MV-4-11 (cell line): ENCODE measurements at regions not wholly inside any gene's neighbourhood (a gene's known extent, or its start where the extent isn't known, plus 50 kb on each side); places are given as distances from the start of the nearest gene placed in this dataset.
"Not testable (repeated sequence)": the region's sequence is repeated elsewhere in the genome, so short reads cannot be mapped to it uniquely, and the experiment has no call there.

ENCODE experiments used
- DNase-seq: peaks from one replicate; lab custom pipeline; 2025; lab: John Stamatoyannopoulos, UW

DNA sequence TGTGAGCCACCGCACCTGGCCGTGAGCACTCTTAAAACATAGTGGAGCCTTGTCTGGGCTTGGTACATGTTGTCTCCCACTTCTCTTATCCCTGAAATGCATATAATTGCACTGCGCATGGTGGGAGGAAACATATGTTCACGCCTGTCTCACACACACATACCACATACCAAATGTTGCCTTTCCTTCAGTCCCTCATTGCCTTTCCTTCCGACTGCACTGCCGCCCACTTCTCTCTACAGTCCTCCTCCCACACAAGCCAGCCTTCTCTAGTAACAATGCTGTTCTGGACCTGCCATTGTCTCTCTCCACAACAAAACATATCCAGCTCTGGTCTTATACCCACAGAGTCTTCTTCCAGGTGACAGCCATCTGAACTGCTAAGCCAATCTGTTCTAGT lies 88.3 kb upstream of the PTHLH start:
- no peak for DNase-seq

DNA sequence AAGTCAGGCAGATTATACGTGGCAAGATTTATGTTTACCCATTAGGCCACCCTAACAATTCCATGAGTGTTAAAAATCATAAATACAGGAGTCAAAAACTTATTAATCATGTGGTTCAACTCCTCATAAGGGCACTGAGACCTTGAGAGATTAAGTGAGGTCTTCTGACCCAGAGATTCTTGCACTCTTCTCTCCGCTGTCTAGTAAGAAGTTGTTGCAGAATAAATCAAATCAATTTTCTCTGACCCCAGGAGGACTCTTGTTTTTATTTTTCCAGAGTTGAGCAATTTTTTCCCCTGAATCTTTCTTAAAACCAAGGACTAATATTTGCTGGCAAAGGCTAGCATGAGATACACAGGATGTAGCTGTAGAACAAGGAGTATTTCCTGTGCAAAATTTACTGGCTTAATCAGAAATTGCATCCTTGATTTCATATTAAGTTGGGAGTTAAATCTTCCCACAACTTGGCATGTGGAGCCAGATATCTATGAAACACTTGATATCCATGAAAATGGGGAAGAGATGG lies 90.9 kb upstream of the PTHLH start:
- no peak for DNase-seq

DNA sequence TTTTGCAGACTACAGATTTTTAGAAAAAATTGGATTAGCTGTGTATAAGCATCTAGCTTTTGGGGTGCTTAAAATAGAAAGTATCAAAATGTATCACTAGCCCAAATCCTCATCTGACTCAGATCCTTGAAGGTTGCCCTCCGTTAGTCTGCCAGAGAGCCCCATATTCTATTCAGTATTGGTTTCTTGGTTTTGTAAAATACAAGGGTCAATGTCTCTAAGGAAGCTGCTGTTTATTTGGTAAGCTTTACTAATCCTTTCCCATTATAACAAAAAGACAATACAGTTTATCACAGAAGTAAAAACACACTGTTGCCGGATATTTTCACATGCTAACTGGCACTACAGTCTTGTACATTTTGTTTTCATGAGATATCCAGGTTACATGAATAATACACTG lies 92.8 kb upstream of the PTHLH start:
- no peak for DNase-seq

DNA sequence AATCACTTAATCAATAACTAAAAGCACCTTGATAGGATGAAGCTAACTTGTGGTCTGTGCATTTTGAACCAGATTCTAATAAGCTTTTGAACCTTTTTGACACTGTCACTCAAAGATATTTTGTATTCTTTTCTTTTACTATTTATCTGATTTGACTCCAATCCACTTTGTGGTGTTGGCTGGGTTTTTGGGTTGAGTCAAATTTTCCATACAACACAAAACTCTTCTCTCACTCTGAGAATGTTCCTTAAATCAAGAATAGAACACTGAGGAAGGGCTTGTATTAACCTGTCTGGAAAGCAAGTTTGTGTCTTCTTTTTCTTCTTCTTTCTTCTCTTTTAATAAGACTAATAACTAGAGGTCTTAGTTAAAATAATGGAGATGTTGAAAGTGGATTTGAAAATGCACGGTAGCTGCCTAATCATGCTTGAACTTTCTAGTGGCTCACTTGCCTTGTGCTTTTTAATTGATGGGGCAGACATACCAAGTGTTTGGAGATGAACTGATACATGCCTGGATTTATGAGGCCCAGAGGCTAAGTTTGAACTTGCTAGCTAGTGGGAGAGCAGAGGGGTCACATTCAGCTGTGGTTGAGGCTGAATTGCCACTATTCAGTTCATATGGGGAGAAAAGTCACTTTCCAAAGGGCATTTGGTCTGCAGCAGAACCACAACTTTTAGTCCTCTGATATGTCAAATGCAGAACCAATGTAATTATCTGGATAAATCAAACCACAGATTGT lies 93.5 kb upstream of the PTHLH start:
- no peak for DNase-seq

DNA sequence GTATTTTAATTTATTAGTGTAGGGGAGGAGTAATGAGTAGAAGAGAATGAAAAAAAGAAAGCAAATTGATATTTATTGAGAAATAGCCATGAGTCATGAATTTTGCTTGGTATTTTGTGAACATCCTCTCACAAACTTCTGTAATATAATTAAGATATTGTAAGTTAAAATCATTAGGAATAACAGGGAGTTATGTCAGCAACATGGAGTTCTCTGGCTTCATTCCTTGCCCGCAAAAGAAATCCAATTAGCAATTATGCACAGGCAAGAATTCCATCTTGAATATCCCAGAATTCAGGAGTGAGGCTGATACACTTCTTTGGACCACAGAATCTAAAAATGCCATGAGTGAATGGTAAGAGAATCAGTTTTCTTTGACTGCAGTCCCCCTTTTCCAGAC lies 94.3 kb upstream of the PTHLH start:
- no peak for DNase-seq

DNA sequence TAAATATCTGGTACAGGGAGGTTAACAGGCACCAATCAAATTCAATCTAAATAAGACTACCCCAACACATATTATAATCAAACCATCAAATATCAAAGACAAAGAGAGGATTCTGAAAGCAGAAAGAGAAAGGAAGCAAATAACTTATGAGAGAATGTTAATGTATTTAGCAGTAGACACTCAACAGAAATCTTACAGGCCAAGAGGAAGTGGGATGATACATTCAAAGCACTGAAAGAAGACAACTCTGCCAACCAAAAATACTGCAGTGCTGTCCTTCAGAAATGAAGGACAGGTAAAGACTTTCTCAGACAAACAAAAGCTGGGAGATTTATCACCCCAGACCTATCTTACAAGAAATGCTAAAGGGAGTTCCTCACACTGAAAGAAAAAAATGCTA lies 95.9 kb upstream of the PTHLH start:
- no peak for DNase-seq

DNA sequence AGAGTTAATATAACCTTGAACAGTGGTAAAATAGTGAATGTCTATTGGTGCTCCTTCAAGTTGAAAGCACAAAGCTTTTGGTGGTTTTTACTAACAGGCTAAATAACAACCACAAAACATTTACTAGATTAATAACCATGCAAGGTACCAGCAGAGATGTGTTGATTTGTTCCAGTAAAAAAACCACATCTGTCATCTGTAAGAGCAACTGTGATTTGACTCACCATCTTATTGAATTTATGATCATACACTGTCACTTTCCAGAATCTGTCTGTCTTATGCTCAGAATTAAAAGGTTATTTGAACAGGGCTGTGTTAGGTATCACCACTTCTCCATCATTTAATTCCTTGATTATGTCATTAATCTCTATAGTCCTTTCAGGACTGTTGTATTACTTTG lies 107.0 kb upstream of the PTHLH start:
- DNase-seq: no peak

DNA sequence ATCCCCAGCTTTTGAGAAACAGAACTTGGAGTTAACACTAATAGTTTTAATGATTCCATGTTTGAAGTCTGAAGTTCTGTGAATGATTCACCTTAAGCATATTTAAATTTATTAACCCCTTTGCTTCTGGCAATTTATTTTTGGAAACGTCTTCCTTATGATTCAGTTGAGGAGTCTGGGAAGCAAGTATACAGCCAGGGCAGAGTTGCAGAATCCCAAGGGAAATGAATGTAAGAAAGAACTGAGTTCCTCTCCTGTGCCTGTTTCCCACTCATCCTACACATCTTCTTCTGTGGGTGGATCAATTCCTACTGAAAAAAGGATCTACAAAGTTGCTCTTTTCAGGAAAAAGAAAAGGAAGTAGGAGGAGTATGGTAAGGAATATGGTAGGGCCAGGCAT lies 108.2 kb upstream of the CCDC91 start:
- DNase-seq: no peak

DNA sequence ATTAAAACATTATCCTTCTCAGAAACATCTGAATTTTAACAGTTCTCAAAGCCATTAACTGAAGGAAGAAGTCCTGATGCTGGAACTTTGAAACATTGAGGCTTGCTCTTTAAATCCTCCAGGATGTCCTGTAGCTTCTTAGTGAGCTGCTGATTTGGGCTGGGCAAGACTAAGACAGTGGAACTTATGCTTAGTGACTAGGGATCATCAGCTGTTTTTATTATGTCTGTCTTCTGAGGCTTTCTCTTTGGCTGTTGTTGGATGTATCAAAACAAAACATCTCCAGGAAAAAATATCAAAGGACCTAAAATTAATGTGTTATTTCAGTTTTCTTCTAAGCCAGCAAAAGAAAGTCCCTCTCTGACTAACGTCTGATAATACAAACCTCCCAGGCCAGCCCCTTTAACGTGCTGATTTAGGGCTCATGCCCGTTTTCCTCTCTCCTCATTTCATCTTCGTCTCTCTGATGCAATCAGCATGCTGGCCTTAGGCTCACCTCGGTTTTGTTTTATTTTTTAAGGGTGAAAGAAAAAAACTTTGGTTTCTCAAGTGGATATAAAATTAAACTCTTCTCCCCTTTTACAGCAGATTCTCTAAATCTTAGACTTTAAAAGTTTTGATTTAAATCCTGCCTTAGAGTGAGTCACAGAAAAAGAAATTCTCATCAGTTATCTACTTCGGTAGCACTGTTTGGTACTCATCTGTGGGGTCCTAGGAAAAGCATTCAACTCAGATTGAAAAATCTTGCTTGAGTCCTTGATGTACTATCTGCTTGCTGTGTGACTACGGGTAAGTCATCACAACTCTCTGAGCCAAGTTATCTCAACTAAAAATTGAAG lies 106.2 kb upstream of the CCDC91 start:
- no peak for DNase-seq

DNA sequence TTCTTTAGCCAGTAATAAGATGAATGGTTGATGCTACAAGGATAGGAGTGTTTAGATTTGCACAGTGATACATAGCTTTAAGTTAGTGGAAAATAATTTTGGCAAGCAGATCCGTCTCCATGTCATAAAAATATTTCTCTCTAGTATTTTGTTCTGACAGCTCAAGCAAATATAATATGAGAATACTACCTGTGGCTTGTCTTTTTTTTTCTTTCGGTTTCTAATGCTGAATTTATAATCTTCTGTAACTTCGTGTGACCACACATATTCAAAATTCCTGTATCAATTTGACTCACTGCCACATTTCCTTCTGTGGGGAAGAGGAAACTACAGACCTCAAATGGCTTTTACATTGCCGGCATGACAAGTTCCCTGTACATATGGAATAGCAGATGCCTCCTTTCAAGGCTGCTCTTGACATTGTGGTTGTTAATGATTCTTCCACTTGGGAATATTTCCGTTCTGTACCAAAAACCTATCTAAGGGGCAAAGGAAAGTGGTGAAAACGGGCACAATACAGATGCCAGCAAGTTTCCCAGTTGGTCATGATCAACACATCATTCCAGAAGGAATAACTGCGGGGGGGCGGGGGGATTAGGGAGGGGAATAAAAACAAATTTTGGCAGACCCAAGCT lies 103.6 kb upstream of the CCDC91 start:
- DNase-seq: no peak

DNA sequence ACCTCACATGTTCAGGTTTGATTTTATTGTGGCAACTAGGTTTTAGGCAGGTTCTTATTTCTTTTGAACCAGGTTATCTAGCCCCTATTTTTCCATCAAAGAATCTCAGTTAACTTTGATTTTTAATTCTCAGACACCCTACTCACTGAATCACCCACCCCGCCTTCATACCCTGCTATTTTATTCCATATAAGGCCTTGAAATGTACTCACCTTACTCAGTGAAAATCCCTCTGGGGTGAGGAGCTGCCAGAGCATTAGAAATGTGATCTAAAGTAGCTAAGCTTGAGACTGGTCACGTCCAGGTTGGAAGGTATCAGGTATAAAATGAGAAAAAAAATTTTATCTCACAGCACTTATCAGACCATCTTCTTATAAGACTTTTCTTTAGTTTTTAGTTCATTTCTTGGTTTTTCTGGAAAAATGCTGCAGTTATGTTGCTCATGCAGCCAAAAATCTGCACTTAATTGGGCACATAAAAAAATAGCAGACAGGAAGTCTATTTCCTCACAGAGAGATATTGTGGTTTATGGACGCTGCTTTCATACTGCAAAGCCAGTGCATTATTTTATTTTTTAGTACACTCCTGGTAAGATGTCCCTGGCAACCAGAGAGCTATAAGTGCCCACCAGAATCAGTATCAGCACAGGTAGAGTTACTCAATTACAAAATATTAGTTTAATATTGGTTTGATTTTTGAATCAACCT lies 101.5 kb upstream of the CCDC91 start:
- DNase-seq: no peak

DNA sequence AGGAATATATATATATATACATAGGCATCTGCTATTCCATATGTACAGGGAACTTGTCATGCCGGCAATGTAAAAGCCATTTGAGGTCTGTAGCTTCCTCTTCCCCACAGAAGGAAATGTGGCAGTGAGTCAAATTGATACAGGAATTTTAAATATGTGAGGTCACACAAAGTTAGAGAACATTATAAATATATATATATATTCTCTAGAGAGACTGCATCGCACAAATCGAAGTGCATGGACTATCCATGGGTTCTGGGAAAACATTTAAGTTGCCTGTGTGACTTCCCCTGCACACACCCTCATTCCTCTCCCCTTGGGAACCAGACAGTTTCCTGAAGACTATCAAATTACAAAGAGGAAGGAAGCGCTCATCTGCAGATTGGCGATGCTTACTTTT lies 100.9 kb upstream of the CCDC91 start:
- DNase-seq: no peak

DNA sequence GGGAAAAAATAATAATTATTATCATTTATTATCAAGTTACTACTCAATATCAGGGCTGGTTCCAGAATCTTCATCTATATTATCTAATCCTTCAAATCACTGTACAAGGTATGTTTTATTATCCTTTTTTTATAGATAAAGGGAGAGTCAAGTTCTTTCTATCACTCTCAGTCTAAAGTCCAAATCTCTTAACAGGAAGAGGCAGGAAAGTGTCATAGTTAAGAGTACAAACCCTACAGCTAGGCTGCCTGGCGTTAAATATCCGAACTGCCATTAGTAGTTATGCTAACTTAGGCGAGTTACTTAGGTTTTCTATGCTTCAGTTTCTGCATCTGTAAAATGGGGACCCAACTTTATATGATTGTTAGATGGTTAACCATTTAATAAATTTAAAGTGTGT lies 99.4 kb upstream of the CCDC91 start:
- DNase-seq: no peak

DNA sequence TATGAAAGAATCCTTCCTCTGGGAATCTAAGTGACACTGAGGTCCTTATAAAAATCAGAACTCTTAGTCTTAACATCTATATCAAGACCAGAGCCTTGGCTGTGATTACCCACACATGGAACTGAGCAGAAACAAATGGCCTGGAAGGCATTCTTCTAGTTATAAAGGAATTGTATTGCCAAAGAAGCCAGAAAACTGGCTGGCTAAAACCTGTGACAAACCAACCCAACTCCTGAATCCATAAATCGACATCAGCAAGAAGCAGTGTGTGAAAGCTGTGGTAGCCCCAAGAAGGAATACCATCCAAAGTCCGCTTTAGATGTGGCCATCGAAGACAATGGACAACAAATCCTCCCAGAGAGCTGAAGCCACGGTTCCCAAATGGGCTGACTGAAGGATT lies 97.9 kb upstream of the CCDC91 start:
- no peak for DNase-seq

DNA sequence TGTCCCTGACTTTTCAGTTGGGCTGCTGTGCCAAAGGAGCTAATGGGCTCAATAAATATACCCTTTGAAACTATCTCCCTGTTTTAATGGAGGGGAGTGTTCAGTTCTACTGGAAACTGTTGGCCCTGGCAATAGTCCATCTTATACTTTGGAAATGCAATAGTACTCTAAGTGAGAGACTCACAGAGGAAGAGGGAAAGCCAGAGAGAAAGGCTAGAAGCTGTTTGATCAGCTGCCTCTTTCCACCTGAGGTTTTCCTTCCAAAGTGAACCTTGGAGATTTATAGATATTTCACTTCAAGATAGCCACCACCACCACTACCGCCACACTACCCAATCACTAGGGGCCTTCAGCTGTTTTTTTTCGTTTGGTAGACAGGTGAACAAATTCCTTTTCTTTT lies 93.6 kb upstream of the CCDC91 start:
- no peak for DNase-seq

DNA sequence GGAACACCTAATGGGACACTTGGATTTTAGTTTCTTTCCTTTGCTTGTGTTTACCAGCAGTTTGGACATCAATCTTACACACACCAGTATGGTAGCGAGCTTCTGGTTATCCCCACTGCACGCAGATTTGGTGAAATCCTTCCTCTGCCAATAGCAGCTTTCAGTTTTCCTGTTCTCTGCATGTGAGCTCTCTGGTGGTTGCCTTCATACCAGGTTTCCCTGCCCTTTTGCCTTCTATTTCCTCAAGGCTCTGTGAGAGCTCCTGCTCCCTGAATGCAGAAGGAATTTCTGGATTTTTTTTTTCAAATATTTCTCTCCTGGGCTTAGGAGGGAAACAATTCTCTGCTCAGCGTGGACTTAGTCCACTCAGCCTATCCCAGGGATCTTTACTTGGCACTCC lies 93.0 kb upstream of the CCDC91 start:
- no peak for DNase-seq

DNA sequence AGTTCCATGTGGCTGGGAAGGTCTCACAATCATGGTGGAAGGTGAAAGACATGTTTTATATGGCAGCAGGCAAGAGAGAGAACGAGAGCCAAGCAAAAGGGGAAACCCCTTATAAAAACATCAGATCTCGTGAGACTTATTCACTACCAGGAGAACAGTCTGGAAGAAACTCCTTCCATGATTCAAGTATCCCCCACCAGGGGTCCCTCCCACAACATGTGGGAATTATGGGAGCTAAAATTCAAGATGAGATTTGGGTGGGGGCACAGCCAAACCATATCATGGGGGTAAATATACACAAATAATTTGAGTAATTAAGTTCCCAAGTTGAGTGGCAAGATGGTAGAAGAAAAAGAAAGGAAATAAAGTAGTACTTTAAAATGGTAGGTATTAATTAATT lies 91.0 kb upstream of the CCDC91 start:
- DNase-seq: not testable (repeated sequence)

DNA sequence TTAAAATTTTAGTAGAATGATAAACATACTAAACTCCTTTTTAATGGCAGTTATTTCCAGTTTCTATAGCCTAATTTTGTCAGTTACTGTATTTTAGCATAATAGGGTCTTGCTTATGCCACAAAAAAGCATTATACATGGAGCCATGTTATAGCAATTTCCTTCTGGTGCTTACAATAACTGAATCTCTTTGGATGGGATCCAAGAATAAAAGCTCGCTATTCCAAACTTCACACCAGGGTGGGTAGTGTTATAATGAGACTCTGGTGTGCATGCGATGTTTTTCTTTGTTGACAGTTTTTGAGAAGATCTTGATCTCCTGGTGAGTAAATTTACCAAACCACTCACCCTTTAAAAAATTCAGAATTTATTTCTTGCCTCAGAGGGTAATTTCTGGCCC lies 90.4 kb upstream of the CCDC91 start:
- DNase-seq: no peak

DNA sequence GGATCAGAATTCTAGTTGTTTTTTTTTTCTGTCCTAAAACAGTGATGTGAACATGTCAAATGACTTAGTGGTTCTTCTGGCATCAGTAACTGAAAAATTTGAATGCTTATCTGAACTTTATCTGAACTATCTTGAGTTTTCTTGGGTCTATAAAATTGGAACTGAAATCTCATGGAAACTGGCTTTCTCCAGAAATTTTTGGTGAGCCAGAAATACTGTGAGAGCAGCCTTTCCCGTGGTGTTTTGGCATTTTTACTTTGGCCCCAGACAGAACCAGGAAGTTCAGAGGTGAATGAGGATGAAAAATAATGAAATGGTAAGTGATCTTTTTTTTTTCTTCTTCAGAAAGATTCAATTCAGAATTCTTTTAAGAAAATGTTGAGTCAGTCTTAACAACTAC lies 89.5 kb upstream of the CCDC91 start:
- no peak for DNase-seq

DNA sequence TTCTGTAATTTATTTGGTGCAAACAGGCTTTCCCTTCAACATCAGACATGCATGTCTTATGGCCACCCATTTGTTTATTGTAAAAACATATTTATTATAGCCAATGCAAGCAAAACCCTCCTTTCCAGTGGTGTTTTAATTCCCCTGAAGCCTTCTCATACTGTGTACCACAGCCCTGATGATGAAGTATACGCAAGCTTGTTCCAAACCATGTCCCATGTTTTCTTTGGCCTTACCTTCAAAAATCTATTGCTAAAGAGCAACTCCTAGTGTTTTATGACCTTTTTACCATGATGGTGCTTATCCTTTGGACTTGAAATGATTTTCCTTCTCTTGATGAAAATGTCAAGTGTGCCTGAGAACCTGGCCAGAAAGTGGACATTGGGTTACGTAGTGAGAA lies 85.9 kb upstream of the CCDC91 start:
- no peak for DNase-seq

DNA sequence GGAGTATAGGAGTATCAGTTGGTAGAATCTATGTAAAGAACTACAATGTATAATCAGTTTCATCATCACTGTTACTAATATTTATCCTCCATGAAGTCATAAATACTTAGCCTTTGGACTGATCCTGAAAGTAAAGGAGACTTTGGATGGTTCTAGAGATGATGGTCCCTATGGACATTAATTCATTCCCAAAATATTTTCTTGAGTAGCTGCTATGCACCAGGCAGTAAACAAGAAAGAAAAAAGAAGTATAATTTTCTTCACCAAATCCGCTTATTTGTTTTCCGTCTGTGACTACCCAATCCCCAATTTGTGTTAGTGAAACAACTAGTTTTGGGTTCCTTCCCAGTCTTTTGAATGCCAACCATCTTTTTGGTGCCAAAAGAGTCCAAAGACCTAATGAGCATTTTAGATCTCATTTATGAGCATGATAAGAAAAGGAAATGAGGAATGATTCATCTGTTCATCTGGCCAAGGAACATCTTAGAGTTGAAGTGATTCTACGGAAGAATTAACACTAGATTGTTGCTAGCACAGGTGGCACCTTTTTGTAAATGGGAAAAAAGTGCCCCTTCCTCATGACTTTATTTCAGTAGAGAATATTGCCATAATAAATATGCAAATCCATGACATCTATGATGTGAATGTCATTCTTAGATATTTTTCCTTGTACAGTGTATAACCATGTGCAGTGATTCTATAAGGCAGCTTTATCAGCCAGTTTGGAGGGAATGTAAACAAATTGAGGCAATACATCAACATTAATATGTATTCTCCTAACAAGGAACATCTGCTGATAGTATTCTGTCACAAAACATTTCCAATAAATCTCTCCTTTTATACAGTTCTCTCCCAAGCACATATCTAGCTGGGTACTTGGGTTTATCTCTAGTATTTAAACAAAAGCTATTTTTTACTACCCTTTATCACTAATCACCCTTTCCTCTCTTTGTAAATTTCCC lies 85.1 kb upstream of the CCDC91 start:
- no peak for DNase-seq
